ENCODE measurements at regions not wholly inside any gene's neighbourhood (a gene's known extent, or its start where the extent isn't known, plus 50 kb on each side); places are given as distances from the start of the nearest gene placed in this dataset.

DNA sequence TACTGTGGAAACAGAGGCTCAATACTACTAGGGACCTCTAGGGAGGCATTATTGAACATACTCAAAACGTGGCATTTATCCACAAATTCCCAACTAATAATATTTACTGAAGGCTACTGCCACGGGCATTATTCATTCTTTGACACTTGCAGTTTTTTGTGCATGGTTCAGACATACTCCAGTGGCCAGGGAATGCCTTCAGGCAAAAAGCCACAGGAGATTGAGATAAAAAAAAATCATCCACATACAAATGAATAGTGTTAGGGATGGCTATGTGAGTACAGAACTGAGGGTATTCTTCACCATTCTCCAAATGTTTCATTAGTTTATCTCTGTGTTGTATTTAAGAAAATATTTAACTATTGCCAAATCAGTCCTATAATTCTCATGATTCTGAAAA, 974.9 kb upstream of the PIK3C3 start:
- no peak for TF ChIP-seq ZNF274 (IDR thresholded peaks at IDR 0.05; ENCODE audit: insufficient read depth, insufficient read length)
- no peak for TF ChIP-seq FOS (IDR thresholded peaks at IDR 0.05; ENCODE audit: borderline replicate concordance, extremely low read depth, insufficient read length)
- no peak for TF ChIP-seq RCOR1 (conservative IDR thresholded peaks at IDR 0.05; ENCODE audit: low read depth, low read length)
- TF ChIP-seq NFYB (IDR thresholded peaks at IDR 0.05; ENCODE audit: insufficient read depth, low read depth, low read length), result no peak
- TF ChIP-seq NRF1 (conservative IDR thresholded peaks at IDR 0.05; ENCODE audit: low read depth, low read length), result no peak
- TF ChIP-seq SMC3 (IDR thresholded peaks at IDR 0.05; ENCODE audit: borderline replicate concordance, low read length), result no peak
- no peak for TF ChIP-seq CREB1 (IDR thresholded peaks at IDR 0.05; ENCODE audit: low read depth)

All from GM12878 (cell line).